ENCODE measurements at regions not wholly inside any gene's neighbourhood (a gene's known extent, or its start where the extent isn't known, plus 50 kb on each side); places are given as distances from the start of the nearest gene placed in this dataset.

- H3K27me3 ChIP-seq = no peaks in the 10 kb centered on the region
- DNase-seq = no peak
- intact Hi-C loops (cut with DNase I; ENCODE audit: low total_unique reads) = no loop called here
- no peaks in the 10 kb centered on the region for H3K4me1 ChIP-seq
- H3K9me3 ChIP-seq = no peaks in the 10 kb centered on the region
- H3K36me3 ChIP-seq = no peaks in the 10 kb centered on the region
- TF ChIP-seq CTCF (IDR thresholded peaks at IDR 0.05) = no peak
- no peak overlapping the region for H3K27ac ChIP-seq
- no peak overlapping the region for H3K4me3 ChIP-seq
Observed at GRCh38 chr6:145044641-145045246, 690.6 kb downstream of the EPM2A start.

GRCh38 chr6:145045582-145045981 is 689.7 kb downstream of the EPM2A start:
- no peak for DNase-seq
- H3K4me1 ChIP-seq = no peaks in the 10 kb centered on the region
- H3K27me3 ChIP-seq = no peaks in the 10 kb centered on the region
- no peaks in the 10 kb centered on the region for H3K36me3 ChIP-seq
- TF ChIP-seq CTCF (IDR thresholded peaks at IDR 0.05) = no peak
- intact Hi-C loops (cut with DNase I; ENCODE audit: low total_unique reads) = no loop called here
- no peak overlapping the region for H3K4me3 ChIP-seq
- H3K27ac ChIP-seq = no peak overlapping the region
- H3K9me3 ChIP-seq = no peaks in the 10 kb centered on the region

GRCh38 chr6:145047891-145048290 is 687.4 kb downstream of the EPM2A start:
- Histone ChIP-seq H3K4me3 (no peak overlapping the region), H3K4me1 (peaks cover 0 to 9% (median 0%) of the 10 kb centered on the region in 4 donors), H3K27ac (no peak overlapping the region), H3K27me3 (no peaks in the 10 kb centered on the region), H3K9me3 (no peaks in the 10 kb centered on the region), H3K36me3 (no peaks in the 10 kb centered on the region)
- intact Hi-C loops (cut with DNase I; ENCODE audit: low total_unique reads) = no loop called here
- no peak for DNase-seq
- TF ChIP-seq CTCF (IDR thresholded peaks at IDR 0.05) = no peak

- H3K27ac ChIP-seq = no peak overlapping the region
- H3K4me3 ChIP-seq = no peak overlapping the region
- H3K4me1 ChIP-seq = peaks cover 0 to 9% (median 0%) of the 10 kb centered on the region in 4 donors
- H3K9me3 ChIP-seq = no peaks in the 10 kb centered on the region
- DNase-seq = no peak
- intact Hi-C loops (cut with DNase I; ENCODE audit: low total_unique reads) = no loop called here
- TF ChIP-seq CTCF (IDR thresholded peaks at IDR 0.05) = no peak
- H3K36me3 ChIP-seq = no peaks in the 10 kb centered on the region
- H3K27me3 ChIP-seq = no peaks in the 10 kb centered on the region
Observed at GRCh38 chr6:145051661-145052060, 683.7 kb downstream of the EPM2A start.

GRCh38 chr6:145055567-145055966 is 679.8 kb downstream of the EPM2A start:
- no peaks in the 10 kb centered on the region for H3K36me3 ChIP-seq
- H3K4me3 ChIP-seq = no peak overlapping the region
- intact Hi-C loops (cut with DNase I; ENCODE audit: low total_unique reads) = no loop called here
- no peaks in the 10 kb centered on the region for H3K27me3 ChIP-seq
- no peak overlapping the region for H3K27ac ChIP-seq
- peaks cover 0 to 9% (median 0%) of the 10 kb centered on the region in 4 donors for H3K4me1 ChIP-seq
- no peak for TF ChIP-seq CTCF (IDR thresholded peaks at IDR 0.05)
- no peak for DNase-seq
- H3K9me3 ChIP-seq = no peaks in the 10 kb centered on the region

GRCh38 chr6:145060714-145061113 is 674.6 kb downstream of the EPM2A start:
- no peaks in the 10 kb centered on the region for H3K9me3 ChIP-seq
- intact Hi-C loops (cut with DNase I; ENCODE audit: low total_unique reads) = no loop called here
- H3K4me1 ChIP-seq = no peaks in the 10 kb centered on the region
- no peak for DNase-seq
- no peak overlapping the region for H3K27ac ChIP-seq
- no peaks in the 10 kb centered on the region for H3K36me3 ChIP-seq
- H3K4me3 ChIP-seq = no peak overlapping the region
- H3K27me3 ChIP-seq = no peaks in the 10 kb centered on the region
- TF ChIP-seq CTCF (IDR thresholded peaks at IDR 0.05) = no peak

All from tibial artery (tissue), 4 donors.